Astrocyte of the spinal cord (primary cell): ENCODE measurements at regions not wholly inside any gene's neighbourhood (a gene's known extent, or its start where the extent isn't known, plus 50 kb on each side); places are given as distances from the start of the nearest gene placed in this dataset.

Experiments
- DNase-seq: peaks from one replicate; pipeline ENCODE4 v3.0.0; 2011; ENCODE audit warnings: low read depth, low spot score
- H3K4me3 ChIP-seq: 2 replicates; pipeline ENCODE4 v1.5.1; 2011; ENCODE audit warnings: low read depth, mild to moderate bottlenecking, low read length, moderate library complexity
- in situ Hi-C: cut with HindIII; loops from 2 replicates; pipeline ENCODE4 v1.10.0; 2017; ENCODE audit warnings: low sequenced_read_pairs
- TF ChIP-seq, protein P1 (sequence below): IDR thresholded peaks from 2 replicates; pipeline ENCODE4 v1.5.1; 2012; ENCODE audit warnings: low read depth, mild to moderate bottlenecking, low read length, inconsistent platforms

- in situ Hi-C loops, result no loop called here
- no peak overlapping the region for H3K4me3 ChIP-seq
- no peak for DNase-seq
- TF ChIP-seq, protein P1, sequence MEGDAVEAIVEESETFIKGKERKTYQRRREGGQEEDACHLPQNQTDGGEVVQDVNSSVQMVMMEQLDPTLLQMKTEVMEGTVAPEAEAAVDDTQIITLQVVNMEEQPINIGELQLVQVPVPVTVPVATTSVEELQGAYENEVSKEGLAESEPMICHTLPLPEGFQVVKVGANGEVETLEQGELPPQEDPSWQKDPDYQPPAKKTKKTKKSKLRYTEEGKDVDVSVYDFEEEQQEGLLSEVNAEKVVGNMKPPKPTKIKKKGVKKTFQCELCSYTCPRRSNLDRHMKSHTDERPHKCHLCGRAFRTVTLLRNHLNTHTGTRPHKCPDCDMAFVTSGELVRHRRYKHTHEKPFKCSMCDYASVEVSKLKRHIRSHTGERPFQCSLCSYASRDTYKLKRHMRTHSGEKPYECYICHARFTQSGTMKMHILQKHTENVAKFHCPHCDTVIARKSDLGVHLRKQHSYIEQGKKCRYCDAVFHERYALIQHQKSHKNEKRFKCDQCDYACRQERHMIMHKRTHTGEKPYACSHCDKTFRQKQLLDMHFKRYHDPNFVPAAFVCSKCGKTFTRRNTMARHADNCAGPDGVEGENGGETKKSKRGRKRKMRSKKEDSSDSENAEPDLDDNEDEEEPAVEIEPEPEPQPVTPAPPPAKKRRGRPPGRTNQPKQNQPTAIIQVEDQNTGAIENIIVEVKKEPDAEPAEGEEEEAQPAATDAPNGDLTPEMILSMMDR, result no peak
Measured at GRCh38 chr12:19688532-19688931, 249.2 kb downstream of the AEBP2 start.

GRCh38 chr12:19689226-19689625, 249.9 kb downstream of the AEBP2 start:
- TF ChIP-seq, protein P1, result no peak
- DNase-seq, result no peak
- in situ Hi-C loops, result no loop called here
- H3K4me3 ChIP-seq, result no peak overlapping the region

DNA sequence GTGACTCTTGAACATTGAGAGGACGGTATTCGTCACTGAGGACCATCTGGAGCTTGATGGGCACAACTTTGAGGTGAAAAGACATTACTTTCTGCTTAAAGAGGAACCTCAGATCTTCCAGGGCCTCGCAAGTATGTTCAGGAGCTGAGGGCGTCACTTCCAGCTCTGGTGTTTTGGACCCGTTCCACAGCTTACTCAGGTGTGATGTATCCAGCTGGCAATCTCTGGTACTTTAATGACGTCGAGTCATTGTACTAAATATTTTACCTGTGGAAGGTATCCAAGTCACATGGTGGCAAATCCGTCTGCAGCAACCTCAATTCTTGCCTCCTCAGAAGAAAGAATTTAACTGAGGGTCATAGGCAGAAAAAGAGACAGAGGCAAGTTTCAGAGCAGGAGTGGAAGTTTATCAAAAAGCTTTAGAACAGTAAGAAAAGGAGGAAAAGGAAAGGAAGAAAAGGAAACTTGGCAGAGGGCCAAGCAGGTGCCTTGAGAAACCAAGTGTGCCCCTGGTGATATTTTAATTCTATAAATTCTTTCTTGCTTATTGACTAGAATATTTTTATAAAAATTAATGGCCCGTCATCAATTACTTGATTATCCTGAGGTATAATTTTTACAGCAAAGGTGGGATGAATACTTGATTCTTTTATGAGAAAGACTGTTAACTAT, 250.6 kb downstream of the AEBP2 start:
- no peak overlapping the region for H3K4me3 ChIP-seq
- no peak for DNase-seq
- in situ Hi-C loops, result no loop called here
- TF ChIP-seq, protein P1, result no peak

GRCh38 chr12:19692091-19692490, 252.8 kb downstream of the AEBP2 start:
- TF ChIP-seq, protein P1, result no peak
- no peak for DNase-seq
- in situ Hi-C loops, result no loop called here
- no peak overlapping the region for H3K4me3 ChIP-seq

DNA sequence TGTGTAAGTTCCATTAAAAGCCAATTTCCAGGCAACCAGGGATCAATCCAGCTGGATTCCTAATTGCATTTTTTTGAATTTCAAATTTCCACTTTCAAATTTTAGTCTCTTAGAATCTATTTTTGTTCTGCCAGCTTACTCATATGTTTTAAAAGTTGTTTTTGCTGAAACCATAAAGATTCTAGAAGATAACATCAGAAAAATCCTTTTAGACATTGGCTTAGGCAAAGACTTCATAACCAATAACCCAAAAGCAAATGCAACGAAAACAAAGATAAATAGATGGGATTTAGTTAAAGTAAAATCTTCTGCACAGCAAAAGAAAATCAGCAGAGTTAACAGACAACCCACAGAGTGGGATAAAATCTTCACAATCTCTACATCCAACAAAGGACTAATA, 253.3 kb downstream of the AEBP2 start:
- no peak for DNase-seq
- TF ChIP-seq, protein P1, result no peak
- H3K4me3 ChIP-seq, result no peak overlapping the region
- in situ Hi-C loops, result no loop called here

DNA sequence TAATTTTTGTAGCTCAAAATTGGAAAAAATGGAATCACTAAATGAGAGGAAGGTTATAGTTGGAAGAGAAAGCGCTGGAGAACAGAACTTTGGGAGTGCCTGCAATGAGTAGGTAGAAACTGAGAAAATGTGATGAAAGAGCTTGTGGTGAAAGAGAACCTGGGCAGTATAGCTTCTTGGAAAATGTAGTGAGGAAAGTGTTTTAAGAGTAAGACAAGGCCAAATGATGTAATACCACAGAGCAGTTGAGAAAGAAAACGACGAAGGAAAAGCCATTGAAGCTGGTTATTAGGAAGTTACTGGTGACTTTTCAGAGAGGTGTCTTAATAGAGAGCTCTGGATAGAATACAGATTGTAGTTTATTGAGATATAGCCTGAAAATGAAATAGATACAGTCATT, 255.3 kb downstream of the AEBP2 start:
- in situ Hi-C loops, result no loop called here
- TF ChIP-seq, protein P1, result no peak
- DNase-seq, result no peak
- no peak overlapping the region for H3K4me3 ChIP-seq
